Mucosa of rectum (tissue), 2 donors: ENCODE measurements at regions not wholly inside any gene's neighbourhood (a gene's known extent, or its start where the extent isn't known, plus 50 kb on each side); places are given as distances from the start of the nearest gene placed in this dataset.

Source experiments
- H3K27ac ChIP-seq, 2 donors: one replicate each; pipeline ENCODE4 v1.7.0; 2013; ENCODE audit warnings: inconsistent platforms in 2 of 2, low read depth in 2 of 2, low read length in 2 of 2
- H3K27me3 ChIP-seq, 2 donors: one replicate each; pipeline ENCODE4 v1.7.0; 2013; ENCODE audit warnings: low read length in 2 of 2; ENCODE audit not compliant: control insufficient read depth in 2 of 2, insufficient read depth in 2 of 2
- H3K36me3 ChIP-seq, 2 donors: one replicate each; pipeline ENCODE4 v1.7.0; 2013; ENCODE audit warnings: low read length in 2 of 2; ENCODE audit not compliant: control insufficient read depth in 2 of 2, insufficient read depth in 2 of 2
- H3K4me1 ChIP-seq, 2 donors: one replicate each; pipeline ENCODE4 v1.7.0; 2013; ENCODE audit warnings: low read length in 2 of 2, mild to moderate bottlenecking in 1 of 2; ENCODE audit not compliant: control insufficient read depth in 2 of 2, insufficient read depth in 2 of 2
- H3K4me3 ChIP-seq, 2 donors: one replicate each; pipeline ENCODE4 v1.7.0; 2013; ENCODE audit warnings: low read length in 2 of 2
- H3K9ac ChIP-seq, 2 donors: one replicate each; pipeline ENCODE4 v1.7.0; 2013; ENCODE audit warnings: low read length in 2 of 2, low read depth in 1 of 2, mild to moderate bottlenecking in 1 of 2
- H3K9me3 ChIP-seq, 2 donors: one replicate each; pipeline ENCODE4 v1.7.0; 2013; ENCODE audit warnings: low read length in 2 of 2; ENCODE audit not compliant: control insufficient read depth in 2 of 2
- donor health status: healthy.
- donor health status: Normal muscosa, but diverticular disease.

DNA sequence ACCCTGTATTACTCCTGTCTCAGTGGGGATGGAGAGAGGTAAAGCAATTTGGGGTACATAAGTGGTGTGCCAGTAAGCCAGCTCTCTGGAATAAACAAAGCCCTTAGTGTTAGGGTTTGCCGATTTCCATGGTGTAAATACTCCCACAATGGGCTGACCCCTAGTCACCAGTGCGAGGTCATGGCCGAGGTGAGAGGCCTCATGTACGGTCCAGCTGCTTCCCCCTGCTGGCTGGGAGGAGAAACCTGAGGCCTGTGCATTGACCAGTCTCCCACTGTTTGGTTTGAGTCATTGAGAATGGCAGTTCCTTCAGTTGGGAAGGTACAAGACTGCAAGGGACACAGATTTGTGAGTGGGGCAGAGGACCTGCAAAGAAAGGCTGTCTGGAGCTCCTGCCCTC, 382.0 kb downstream of the CDH26 start:
- Histone ChIP-seq H3K4me1 (no peaks in the 10 kb centered on the region), H3K9me3 (no peaks in the 10 kb centered on the region), H3K36me3 (no peaks in the 10 kb centered on the region), H3K27ac (no peak overlapping the region), H3K4me3 (no peak overlapping the region), H3K9ac (no peak overlapping the region), H3K27me3 (no peaks in the 10 kb centered on the region)

DNA sequence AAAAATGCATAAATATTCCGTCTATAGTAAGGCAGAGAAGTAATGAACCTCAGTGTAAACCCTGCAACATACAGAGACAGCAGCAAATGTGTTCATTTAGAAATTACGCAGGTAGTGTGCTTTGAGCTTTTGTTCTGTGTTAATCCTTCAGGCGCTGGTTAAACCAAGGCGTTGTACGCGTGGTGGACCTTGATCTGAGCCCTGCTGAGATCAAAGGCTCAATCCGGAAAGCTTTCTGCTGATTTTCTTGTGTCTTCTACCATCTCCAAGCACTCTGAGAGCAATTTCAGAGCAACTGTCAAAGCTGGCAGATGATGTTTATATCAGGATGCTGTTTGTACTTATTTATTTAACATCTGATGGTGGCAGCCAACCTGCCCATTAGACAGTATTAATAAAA, 382.8 kb downstream of the CDH26 start:
- Histone ChIP-seq H3K27ac (no peak overlapping the region), H3K4me3 (no peak overlapping the region), H3K4me1 (no peaks in the 10 kb centered on the region), H3K36me3 (no peaks in the 10 kb centered on the region), H3K9ac (no peak overlapping the region), H3K9me3 (peaks cover 0 to 2% of the 10 kb centered on the region in 2 donors), H3K27me3 (no peaks in the 10 kb centered on the region)

DNA sequence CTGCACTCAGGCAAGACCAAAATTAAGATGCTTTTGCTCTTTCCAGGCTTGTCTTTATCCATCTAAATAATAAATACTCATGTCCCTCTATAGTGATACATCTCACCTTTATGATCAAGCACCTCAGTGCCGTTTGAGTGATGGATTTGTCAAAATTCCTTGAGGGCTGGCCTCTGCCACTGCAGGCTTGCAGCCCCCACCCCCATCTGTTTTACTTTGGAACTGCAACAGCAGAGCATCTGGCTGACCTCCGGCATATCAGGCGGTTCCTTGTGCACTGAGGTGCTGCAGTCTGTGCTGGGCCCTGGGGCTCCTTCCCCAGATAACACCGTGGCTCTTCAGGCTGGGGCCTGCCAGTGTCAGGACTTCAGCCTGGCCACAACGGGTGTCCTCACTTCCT, 386.9 kb downstream of the CDH26 start:
- H3K27me3 ChIP-seq, result no peaks in the 10 kb centered on the region
- H3K9me3 ChIP-seq, result peaks cover 0 to 3% of the 10 kb centered on the region in 2 donors
- no peak overlapping the region for H3K4me3 ChIP-seq
- no peaks in the 10 kb centered on the region for H3K4me1 ChIP-seq
- H3K36me3 ChIP-seq, result no peaks in the 10 kb centered on the region
- H3K27ac ChIP-seq, result no peak overlapping the region
- H3K9ac ChIP-seq, result no peak overlapping the region

GRCh38 chr20:60349418-60349817, 391.2 kb downstream of the CDH26 start:
- H3K9ac ChIP-seq, result no peak overlapping the region
- no peak overlapping the region for H3K27ac ChIP-seq
- H3K9me3 ChIP-seq, result peaks cover 0 to 3% of the 10 kb centered on the region in 2 donors
- no peaks in the 10 kb centered on the region for H3K36me3 ChIP-seq
- H3K27me3 ChIP-seq, result no peaks in the 10 kb centered on the region
- H3K4me3 ChIP-seq, result no peak overlapping the region
- no peaks in the 10 kb centered on the region for H3K4me1 ChIP-seq

GRCh38 chr20:60352017-60352416, 393.8 kb downstream of the CDH26 start:
- H3K4me3 ChIP-seq, result no peak overlapping the region
- no peak overlapping the region for H3K27ac ChIP-seq
- no peaks in the 10 kb centered on the region for H3K4me1 ChIP-seq
- no peaks in the 10 kb centered on the region for H3K36me3 ChIP-seq
- no peak overlapping the region for H3K9ac ChIP-seq
- no peaks in the 10 kb centered on the region for H3K27me3 ChIP-seq
- H3K9me3 ChIP-seq, result peaks cover 0 to 2% of the 10 kb centered on the region in 2 donors

DNA sequence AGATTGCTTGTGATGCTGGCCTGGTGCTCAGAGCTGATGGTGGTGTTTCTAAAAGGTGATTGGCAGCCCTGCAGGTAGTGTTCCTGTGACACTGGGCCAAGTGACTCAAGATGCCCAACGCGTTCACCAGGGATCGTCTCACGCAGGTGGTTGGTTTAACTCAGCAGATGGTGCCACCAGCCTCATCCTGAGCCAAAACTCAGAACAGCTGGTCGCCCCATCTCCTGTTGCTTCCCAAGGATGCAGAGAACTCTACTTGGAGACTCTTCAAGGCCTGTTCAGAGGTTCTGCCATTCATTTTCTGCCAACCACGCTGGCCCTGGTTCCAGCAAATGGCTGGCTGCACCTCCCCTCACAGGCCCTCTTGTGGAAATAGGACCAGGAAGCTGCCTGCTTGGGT, 394.4 kb downstream of the CDH26 start:
- Histone ChIP-seq H3K27me3 (no peaks in the 10 kb centered on the region), H3K36me3 (no peaks in the 10 kb centered on the region), H3K4me3 (no peak overlapping the region), H3K27ac (no peak overlapping the region), H3K9ac (no peak overlapping the region), H3K9me3 (peaks cover 0 to 2% of the 10 kb centered on the region in 2 donors), H3K4me1 (no peaks in the 10 kb centered on the region)

GRCh38 chr20:60354024-60354580, 395.9 kb downstream of the CDH26 start:
- Histone ChIP-seq H3K9ac (no peak overlapping the region), H3K4me3 (no peak overlapping the region), H3K9me3 (peaks cover 0 to 2% of the 10 kb centered on the region in 2 donors), H3K4me1 (no peaks in the 10 kb centered on the region), H3K36me3 (no peaks in the 10 kb centered on the region), H3K27me3 (no peaks in the 10 kb centered on the region), H3K27ac (no peak overlapping the region)

DNA sequence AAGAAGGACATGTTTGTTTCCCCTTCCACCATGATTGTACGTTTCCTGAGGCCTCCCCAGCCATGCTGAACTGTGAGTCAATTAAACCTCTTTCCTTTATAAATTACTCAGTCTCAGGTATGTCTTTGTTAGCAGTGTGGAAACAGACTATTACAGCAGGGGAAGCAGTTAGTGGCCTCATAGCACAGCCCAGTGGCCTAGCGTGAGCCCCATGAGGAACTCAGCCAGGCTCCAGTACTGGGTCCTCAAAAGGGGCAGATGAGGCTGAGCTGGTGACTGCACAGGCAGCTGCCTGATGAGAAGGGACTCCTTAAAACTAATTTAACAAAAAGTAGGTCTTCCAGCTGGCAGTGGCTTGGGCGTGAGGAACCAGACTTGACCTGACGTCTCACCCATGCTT, 399.9 kb downstream of the CDH26 start:
- no peaks in the 10 kb centered on the region for H3K27me3 ChIP-seq
- H3K9ac ChIP-seq, result no peak overlapping the region
- no peaks in the 10 kb centered on the region for H3K4me1 ChIP-seq
- H3K27ac ChIP-seq, result no peak overlapping the region
- H3K36me3 ChIP-seq, result no peaks in the 10 kb centered on the region
- H3K4me3 ChIP-seq, result no peak overlapping the region
- H3K9me3 ChIP-seq, result no peaks in the 10 kb centered on the region

DNA sequence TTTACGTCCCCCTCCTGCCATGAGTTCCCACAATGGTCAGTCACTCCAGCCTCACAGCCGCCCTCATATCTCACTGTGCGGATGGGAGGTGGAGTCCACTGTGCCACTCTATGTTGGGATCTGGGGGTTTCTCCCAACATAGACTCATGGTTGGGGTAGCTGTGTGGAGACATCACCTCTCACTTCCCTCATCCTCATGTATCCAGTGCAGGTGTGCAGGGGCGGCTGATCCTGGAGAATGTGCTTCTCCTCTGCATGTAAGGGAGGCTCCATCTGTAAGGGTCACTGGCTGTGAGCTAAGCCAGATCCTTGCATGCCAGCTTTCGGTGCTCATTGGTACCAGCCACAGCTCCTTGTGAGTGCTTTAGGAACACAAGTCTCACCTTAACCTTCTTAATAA, 400.8 kb downstream of the CDH26 start:
- H3K27me3 ChIP-seq, result no peaks in the 10 kb centered on the region
- no peak overlapping the region for H3K9ac ChIP-seq
- no peak overlapping the region for H3K4me3 ChIP-seq
- no peak overlapping the region for H3K27ac ChIP-seq
- no peaks in the 10 kb centered on the region for H3K9me3 ChIP-seq
- H3K4me1 ChIP-seq, result no peaks in the 10 kb centered on the region
- H3K36me3 ChIP-seq, result no peaks in the 10 kb centered on the region

- H3K4me1 ChIP-seq, result no peaks in the 10 kb centered on the region
- H3K4me3 ChIP-seq, result no peak overlapping the region
- H3K27ac ChIP-seq, result no peak overlapping the region
- H3K9me3 ChIP-seq, result no peaks in the 10 kb centered on the region
- no peak overlapping the region for H3K9ac ChIP-seq
- H3K27me3 ChIP-seq, result no peaks in the 10 kb centered on the region
- H3K36me3 ChIP-seq, result no peaks in the 10 kb centered on the region
These were observed 403.7 kb downstream of the CDH26 start for GRCh38 chr20:60361761-60362395.
